ENCODE measurements at regions not wholly inside any gene's neighbourhood (a gene's known extent, or its start where the extent isn't known, plus 50 kb on each side); places are given as distances from the start of the nearest gene placed in this dataset.
A peak's percentile ranks its signal among the peaks of the same experiment; 100 is the strongest.

DNA sequence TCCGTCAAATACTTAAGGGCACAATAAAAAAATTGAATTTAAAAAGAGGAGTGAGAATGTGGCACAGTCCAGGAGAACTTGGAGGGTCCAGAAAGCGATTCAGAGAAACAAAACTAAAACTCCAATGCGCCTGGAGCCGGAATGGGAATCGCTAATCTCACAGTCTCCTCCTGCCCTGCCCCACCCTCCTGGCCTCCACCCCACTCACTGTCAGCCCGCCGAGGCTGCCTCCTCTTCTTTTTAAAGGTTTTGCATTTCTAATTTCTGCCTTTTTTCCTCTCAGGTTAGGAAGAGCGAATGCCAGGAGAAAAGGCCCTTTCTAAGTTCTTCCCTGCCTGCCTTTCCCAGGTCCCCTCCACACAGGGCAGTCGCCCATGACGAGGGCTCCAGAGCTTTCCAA lies 135.3 kb downstream of the ZBTB18 start:
- H3K4me3 ChIP-seq (ENCODE audit: low read length) = no peak overlapping the region
- TF ChIP-seq, protein P1, sequence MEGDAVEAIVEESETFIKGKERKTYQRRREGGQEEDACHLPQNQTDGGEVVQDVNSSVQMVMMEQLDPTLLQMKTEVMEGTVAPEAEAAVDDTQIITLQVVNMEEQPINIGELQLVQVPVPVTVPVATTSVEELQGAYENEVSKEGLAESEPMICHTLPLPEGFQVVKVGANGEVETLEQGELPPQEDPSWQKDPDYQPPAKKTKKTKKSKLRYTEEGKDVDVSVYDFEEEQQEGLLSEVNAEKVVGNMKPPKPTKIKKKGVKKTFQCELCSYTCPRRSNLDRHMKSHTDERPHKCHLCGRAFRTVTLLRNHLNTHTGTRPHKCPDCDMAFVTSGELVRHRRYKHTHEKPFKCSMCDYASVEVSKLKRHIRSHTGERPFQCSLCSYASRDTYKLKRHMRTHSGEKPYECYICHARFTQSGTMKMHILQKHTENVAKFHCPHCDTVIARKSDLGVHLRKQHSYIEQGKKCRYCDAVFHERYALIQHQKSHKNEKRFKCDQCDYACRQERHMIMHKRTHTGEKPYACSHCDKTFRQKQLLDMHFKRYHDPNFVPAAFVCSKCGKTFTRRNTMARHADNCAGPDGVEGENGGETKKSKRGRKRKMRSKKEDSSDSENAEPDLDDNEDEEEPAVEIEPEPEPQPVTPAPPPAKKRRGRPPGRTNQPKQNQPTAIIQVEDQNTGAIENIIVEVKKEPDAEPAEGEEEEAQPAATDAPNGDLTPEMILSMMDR (IDR thresholded peaks at IDR 0.05; ENCODE audit: insufficient read depth, low read depth, low read length, missing control alignments) = no peak
- no peak for DNase-seq (ENCODE audit: low read depth)

DNA sequence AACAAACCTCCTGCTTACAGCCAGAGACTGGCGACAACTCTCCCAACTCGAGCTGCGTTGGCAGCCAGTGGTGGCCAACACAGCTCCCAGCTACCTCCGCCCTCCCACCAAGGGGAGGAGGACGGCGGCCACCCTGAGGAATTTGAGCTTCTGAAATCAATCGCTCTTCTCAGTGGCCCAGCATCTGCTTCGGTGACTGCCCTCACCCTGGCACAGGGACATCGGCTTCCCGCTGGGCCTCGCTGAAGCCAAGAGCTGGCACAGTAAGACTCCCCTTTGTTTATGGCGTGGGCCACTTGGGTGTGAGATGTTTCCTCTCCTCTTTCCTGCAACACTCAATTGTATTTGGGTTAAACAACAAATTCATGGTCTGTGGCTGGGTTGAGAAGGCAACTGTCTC lies 136.2 kb downstream of the ZBTB18 start:
- TF ChIP-seq, protein P1 (IDR thresholded peaks at IDR 0.05; ENCODE audit: insufficient read depth, low read depth, low read length, missing control alignments) = no peak
- no peak for DNase-seq (ENCODE audit: low read depth)
- no peak overlapping the region for H3K4me3 ChIP-seq (ENCODE audit: low read length)

DNA sequence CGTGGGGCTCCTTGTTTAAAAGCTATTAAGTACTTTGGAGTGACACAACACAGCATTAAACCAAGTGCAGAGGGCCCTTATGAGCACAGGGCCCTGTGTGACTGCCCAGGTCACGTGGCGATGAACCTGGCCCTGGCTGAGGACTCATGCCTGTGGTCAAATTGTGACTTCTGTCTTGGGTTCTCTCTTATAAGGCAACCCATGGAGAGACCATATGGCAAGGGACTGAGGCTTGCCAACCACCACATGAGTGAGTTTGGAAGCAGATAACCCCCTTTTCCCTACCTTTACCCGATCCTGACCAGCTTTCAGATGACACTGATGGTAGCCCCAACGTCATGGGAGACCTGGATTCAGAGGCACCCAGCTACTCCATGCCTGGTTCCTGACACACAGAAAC lies 140.5 kb downstream of the ZBTB18 start:
- DNase-seq (ENCODE audit: low read depth) = no peak
- TF ChIP-seq, protein P1 (IDR thresholded peaks at IDR 0.05; ENCODE audit: insufficient read depth, low read depth, low read length, missing control alignments) = no peak
- no peak overlapping the region for H3K4me3 ChIP-seq (ENCODE audit: low read length)

DNA sequence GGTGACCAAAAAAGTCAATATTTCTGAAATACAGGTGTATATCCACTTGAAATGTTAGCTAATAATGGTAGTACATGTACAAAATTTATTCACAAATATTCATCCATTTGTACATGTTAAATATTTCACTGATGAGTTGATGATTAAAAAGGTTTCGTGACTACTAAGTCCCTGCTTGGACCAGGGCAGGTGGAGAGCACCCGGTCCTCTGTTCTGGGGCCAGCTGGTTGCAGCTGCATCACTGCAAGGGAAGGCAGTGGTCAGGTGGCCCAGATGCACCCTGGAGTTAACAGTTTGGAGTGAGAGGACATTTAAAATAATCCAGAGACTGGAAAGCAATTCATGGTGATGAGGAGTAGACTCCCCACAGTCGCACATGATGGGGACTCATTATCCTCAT lies 141.2 kb downstream of the ZBTB18 start:
- no peak overlapping the region for H3K4me3 ChIP-seq (ENCODE audit: low read length)
- TF ChIP-seq, protein P1 (IDR thresholded peaks at IDR 0.05; ENCODE audit: insufficient read depth, low read depth, low read length, missing control alignments) = no peak
- DNase-seq (ENCODE audit: low read depth) = no peak

DNA sequence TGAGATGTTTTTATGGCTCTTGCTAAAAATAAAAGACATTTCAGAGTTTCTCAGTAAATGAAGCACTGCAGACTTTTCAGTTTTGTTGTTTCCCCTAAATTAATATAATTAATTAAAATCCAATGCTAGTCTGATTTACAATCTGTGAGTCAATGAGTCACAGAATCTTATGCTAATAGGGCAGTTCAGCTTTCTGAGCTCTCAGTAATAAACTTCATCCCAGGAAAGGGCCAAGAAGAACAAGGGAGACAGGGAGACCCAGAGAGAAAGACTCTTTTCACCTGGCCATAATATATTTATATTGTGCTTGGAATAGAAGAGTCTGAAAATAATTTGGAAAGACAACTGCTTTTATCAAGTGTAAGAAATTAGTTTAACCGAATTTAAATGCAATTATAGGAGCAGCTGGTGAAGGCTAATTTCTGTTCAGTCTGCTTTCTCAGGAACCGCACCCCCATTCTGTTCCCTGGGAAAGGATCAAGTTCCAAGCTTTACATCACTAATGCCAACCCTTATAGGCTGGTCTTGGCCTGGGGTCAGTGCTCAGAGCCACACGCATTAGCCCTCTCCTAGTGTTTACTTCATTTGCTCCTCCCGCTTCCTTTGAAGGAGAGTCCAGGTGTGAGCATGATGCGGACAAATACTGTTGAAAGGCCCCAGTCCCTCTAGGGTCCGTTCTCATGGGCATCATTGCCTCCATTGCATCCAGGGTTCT lies 145.6 kb downstream of the ZBTB18 start:
- TF ChIP-seq, protein P1 (IDR thresholded peaks at IDR 0.05; ENCODE audit: insufficient read depth, low read depth, low read length, missing control alignments) = no peak
- H3K4me3 ChIP-seq (ENCODE audit: low read length) = no peak overlapping the region
- no peak for DNase-seq (ENCODE audit: low read depth)

DNA sequence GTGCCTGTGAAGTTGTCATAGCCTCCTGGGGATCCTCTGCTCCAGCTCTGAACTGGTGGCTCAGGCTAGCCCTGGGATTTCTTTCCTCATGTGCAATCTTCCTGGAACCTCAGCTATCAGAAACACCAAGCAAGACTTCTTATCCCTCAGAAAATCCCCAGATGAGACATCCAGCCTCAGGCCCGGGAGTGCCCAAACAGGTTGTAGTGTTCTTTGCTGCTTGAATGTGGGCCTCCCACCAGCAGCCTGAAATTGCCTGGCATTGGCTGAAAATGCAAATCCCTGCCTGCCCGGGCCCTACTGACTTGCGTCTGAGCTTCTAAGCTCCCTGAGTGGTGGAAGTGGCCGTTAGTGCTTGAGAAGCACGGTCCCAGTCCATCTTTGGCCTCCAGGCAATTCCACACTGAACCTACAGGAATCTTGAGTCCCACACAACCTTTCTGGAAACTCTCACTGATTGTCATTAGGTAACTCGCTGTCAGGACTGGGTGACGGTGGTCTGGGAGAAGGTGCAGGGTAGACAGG lies 146.8 kb downstream of the ZBTB18 start:
- TF ChIP-seq, protein P1 (IDR thresholded peaks at IDR 0.05; ENCODE audit: insufficient read depth, low read depth, low read length, missing control alignments) = no peak
- no peak overlapping the region for H3K4me3 ChIP-seq (ENCODE audit: low read length)
- peak; percentile 95 for DNase-seq (ENCODE audit: low read depth)

DNA sequence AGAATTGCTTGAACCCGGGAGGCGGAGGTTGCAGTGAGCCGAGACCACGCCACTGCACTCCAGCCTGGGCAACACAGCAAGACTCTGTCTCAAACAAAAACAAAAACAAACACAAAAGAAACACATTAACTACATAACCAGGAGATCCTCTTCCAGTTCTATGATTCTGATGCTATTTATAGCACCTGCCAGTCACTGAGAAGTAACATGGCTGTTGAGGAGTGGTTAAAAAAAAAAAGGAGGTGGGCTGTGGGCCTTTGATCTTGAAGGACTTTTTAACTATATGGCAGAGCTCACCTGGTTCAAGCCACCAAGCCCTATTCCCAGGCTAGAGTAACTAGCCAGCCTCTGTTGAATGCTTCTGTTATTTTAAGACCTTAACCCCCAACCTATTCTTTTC lies 148.8 kb downstream of the ZBTB18 start:
- TF ChIP-seq, protein P1 (IDR thresholded peaks at IDR 0.05; ENCODE audit: insufficient read depth, low read depth, low read length, missing control alignments) = no peak
- no peak for DNase-seq (ENCODE audit: low read depth)
- no peak overlapping the region for H3K4me3 ChIP-seq (ENCODE audit: low read length)

Data from epithelial cell of esophagus (primary cell).